ENCODE measurements at regions not wholly inside any gene's neighbourhood (a gene's known extent, or its start where the extent isn't known, plus 50 kb on each side); places are given as distances from the start of the nearest gene placed in this dataset.

DNA sequence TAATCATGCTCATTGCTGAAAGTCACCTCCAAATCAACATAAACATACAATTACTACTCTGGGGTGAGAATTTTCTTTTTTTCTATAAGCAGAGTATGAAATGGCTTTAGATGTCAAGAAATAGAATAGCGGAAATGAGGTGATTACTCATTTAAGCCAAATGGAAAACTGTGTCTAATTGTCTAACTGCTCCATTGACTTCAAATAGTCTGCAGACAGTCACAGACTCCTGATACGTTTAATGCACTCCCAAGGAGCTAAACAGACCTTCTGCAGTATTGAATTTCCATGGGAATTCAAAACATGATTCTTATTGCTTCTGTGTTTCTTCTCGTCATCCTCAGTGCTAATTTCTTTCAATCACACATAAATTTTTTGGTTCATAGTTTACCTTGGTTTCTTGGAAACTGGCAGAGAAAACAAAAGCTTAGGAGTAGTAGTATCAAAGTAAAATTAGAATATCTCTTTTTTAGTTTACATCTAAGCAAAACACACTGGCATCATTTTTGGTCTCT lies 865.2 kb upstream of the SLC10A2 start:
- CTCF ChIA-PET, result no interaction called here
- no peak for TF ChIP-seq ZNF16 (tag by site-specific recombination; IDR thresholded peaks at IDR 0.05; ENCODE audit: low read depth)
- TF ChIP-seq ZEB2 (tag by site-specific recombination; IDR thresholded peaks at IDR 0.05), result no peak
- TF ChIP-seq, protein P1, sequence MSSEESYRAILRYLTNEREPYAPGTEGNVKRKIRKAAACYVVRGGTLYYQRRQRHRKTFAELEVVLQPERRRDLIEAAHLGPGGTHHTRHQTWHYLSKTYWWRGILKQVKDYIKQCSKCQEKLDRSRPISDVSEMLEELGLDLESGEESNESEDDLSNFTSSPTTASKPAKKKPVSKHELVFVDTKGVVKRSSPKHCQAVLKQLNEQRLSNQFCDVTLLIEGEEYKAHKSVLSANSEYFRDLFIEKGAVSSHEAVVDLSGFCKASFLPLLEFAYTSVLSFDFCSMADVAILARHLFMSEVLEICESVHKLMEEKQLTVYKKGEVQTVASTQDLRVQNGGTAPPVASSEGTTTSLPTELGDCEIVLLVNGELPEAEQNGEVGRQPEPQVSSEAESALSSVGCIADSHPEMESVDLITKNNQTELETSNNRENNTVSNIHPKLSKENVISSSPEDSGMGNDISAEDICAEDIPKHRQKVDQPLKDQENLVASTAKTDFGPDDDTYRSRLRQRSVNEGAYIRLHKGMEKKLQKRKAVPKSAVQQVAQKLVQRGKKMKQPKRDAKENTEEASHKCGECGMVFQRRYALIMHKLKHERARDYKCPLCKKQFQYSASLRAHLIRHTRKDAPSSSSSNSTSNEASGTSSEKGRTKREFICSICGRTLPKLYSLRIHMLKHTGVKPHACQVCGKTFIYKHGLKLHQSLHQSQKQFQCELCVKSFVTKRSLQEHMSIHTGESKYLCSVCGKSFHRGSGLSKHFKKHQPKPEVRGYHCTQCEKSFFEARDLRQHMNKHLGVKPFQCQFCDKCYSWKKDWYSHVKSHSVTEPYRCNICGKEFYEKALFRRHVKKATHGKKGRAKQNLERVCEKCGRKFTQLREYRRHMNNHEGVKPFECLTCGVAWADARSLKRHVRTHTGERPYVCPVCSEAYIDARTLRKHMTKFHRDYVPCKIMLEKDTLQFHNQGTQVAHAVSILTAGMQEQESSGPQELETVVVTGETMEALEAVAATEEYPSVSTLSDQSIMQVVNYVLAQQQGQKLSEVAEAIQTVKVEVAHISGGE (tag by site-specific recombination; conservative IDR thresholded peaks at IDR 0.05; ENCODE audit: low read depth), result no peak
- TF ChIP-seq, protein P2, sequence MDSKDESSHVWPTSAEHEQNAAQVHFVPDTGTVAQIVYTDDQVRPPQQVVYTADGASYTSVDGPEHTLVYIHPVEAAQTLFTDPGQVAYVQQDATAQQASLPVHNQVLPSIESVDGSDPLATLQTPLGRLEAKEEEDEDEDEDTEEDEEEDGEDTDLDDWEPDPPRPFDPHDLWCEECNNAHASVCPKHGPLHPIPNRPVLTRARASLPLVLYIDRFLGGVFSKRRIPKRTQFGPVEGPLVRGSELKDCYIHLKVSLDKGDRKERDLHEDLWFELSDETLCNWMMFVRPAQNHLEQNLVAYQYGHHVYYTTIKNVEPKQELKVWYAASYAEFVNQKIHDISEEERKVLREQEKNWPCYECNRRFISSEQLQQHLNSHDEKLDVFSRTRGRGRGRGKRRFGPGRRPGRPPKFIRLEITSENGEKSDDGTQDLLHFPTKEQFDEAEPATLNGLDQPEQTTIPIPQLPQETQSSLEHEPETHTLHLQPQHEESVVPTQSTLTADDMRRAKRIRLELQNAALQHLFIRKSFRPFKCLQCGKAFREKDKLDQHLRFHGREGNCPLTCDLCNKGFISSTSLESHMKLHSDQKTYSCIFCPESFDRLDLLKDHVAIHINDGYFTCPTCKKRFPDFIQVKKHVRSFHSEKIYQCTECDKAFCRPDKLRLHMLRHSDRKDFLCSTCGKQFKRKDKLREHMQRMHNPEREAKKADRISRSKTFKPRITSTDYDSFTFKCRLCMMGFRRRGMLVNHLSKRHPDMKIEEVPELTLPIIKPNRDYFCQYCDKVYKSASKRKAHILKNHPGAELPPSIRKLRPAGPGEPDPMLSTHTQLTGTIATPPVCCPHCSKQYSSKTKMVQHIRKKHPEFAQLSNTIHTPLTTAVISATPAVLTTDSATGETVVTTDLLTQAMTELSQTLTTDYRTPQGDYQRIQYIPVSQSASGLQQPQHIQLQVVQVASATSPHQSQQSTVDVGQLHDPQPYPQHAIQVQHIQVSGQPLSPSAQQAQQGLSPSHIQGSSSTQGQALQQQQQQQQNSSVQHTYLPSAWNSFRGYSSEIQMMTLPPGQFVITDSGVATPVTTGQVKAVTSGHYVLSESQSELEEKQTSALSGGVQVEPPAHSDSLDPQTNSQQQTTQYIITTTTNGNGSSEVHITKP (tag by site-specific recombination; IDR thresholded peaks at IDR 0.05), result no peak
- no peak for TF ChIP-seq ZNF37A (tag by site-specific recombination; IDR thresholded peaks at IDR 0.05)
- TF ChIP-seq ZFP41 (tag by site-specific recombination; IDR thresholded peaks at IDR 0.05; ENCODE audit: borderline replicate concordance), result no peak
- TF ChIP-seq ZNF677 (tag by site-specific recombination; IDR thresholded peaks at IDR 0.05), result no peak
- no peak for TF ChIP-seq KLF8 (tag by site-specific recombination; IDR thresholded peaks at IDR 0.05)
- H3K36me3 ChIP-seq (ENCODE audit: control insufficient read depth in 2 of 2, insufficient read depth in 1 of 2, low read length in 2 of 2), result no peaks in the 10 kb centered on the region
- H3K4me3 ChIP-seq (ENCODE audit: low read depth, low read length), result no peak overlapping the region
- no peak overlapping the region for H3K27ac ChIP-seq (ENCODE audit: extremely low read depth, low read depth, low read length)
- H3K4me1 ChIP-seq (ENCODE audit: control insufficient read depth, insufficient read depth, low read length), result no peaks in the 10 kb centered on the region
- H3K9me3 ChIP-seq (ENCODE audit: control insufficient read depth, insufficient read depth, low read depth, low read length), result no peaks in the 10 kb centered on the region
- POLR2A ChIA-PET, result no interaction called here

DNA sequence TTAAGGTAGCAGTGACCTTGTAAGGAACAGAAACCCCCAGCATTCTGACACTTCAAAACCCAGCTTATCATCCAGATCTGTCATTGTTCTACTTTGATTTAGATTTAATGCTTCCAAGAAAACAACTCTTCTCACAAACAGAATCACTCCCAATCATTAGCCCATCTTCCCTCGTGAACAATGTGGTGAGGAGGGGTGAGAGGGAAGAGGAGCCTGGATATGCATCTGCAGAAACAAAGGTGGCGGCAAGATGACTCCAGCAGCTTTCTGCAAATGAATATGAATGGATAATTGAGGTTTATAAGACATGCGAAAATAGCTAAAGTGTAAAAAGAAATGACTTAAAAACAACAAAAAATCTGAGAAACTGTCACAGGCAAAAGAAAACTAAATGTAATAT lies 859.9 kb upstream of the SLC10A2 start:
- CTCF ChIA-PET, result no interaction called here
- Histone ChIP-seq H3K27ac (ENCODE audit: extremely low read depth, low read depth, low read length) (no peak overlapping the region), H3K4me1 (ENCODE audit: control insufficient read depth, insufficient read depth, low read length) (no peaks in the 10 kb centered on the region), H3K4me3 (ENCODE audit: low read depth, low read length) (no peak overlapping the region), H3K9me3 (ENCODE audit: control insufficient read depth, insufficient read depth, low read depth, low read length) (no peaks in the 10 kb centered on the region), H3K36me3 (ENCODE audit: control insufficient read depth in 2 of 2, insufficient read depth in 1 of 2, low read length in 2 of 2) (no peaks in the 10 kb centered on the region)
- POLR2A ChIA-PET, result no interaction called here
- TF ChIP-seq GLI4 (tag by site-specific recombination; IDR thresholded peaks at IDR 0.05), result no peak
- TF ChIP-seq ZNF416 (tag by site-specific recombination; IDR thresholded peaks at IDR 0.05), result no peak
- TF ChIP-seq ZNF654 (tag by site-specific recombination; IDR thresholded peaks at IDR 0.05; ENCODE audit: low read depth), result no peak
- TF ChIP-seq TCF7L2 (IDR thresholded peaks at IDR 0.05; ENCODE audit: borderline replicate concordance, low read depth, low read length), result no peak
- TF ChIP-seq, protein P3, sequence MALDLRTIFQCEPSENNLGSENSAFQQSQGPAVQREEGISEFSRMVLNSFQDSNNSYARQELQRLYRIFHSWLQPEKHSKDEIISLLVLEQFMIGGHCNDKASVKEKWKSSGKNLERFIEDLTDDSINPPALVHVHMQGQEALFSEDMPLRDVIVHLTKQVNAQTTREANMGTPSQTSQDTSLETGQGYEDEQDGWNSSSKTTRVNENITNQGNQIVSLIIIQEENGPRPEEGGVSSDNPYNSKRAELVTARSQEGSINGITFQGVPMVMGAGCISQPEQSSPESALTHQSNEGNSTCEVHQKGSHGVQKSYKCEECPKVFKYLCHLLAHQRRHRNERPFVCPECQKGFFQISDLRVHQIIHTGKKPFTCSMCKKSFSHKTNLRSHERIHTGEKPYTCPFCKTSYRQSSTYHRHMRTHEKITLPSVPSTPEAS (tag by site-specific recombination; IDR thresholded peaks at IDR 0.05), result no peak
- TF ChIP-seq OVOL3 (tag by site-specific recombination; IDR thresholded peaks at IDR 0.05), result no peak
- TF ChIP-seq, protein P4, sequence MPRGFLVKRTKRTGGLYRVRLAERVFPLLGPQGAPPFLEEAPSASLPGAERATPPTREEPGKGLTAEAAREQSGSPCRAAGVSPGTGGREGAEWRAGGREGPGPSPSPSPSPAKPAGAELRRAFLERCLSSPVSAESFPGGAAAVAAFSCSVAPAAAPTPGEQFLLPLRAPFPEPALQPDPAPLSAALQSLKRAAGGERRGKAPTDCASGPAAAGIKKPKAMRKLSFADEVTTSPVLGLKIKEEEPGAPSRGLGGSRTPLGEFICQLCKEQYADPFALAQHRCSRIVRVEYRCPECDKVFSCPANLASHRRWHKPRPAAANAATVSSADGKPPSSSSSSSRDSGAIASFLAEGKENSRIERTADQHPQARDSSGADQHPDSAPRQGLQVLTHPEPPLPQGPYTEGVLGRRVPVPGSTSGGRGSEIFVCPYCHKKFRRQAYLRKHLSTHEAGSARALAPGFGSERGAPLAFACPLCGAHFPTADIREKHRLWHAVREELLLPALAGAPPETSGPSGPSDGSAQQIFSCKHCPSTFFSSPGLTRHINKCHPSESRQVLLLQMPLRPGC (tag by site-specific recombination; IDR thresholded peaks at IDR 0.05), result no peak
- no peak for TF ChIP-seq ZNF248 (tag by site-specific recombination; IDR thresholded peaks at IDR 0.05)
- TF ChIP-seq, protein P5, sequence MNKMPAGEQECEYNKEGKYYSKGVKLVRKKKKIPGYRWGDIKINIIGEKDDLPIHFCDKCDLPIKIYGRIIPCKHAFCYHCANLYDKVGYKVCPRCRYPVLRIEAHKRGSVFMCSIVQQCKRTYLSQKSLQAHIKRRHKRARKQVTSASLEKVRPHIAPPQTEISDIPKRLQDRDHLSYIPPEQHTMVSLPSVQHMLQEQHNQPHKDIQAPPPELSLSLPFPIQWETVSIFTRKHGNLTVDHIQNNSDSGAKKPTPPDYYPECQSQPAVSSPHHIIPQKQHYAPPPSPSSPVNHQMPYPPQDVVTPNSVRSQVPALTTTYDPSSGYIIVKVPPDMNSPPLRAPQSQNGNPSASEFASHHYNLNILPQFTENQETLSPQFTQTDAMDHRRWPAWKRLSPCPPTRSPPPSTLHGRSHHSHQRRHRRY (tag by site-specific recombination; IDR thresholded peaks at IDR 0.05), result no peak
- TF ChIP-seq SP2 (tag by site-specific recombination; IDR thresholded peaks at IDR 0.05), result no peak
- TF ChIP-seq KLF1 (tag by site-specific recombination; IDR thresholded peaks at IDR 0.05), result no peak
- TF ChIP-seq ZNF585B (tag by site-specific recombination; IDR thresholded peaks at IDR 0.05), result no peak
- no peak for TF ChIP-seq ZNF10 (tag by site-specific recombination; IDR thresholded peaks at IDR 0.05)
- TF ChIP-seq ZFP37 (tag by site-specific recombination; IDR thresholded peaks at IDR 0.05), result no peak
- no peak for TF ChIP-seq HOXD13 (CRISPR knock-in tag; IDR thresholded peaks at IDR 0.05; ENCODE audit: borderline replicate concordance)
